ENCODE measurements at regions not wholly inside any gene's neighbourhood (a gene's known extent, or its start where the extent isn't known, plus 50 kb on each side); places are given as distances from the start of the nearest gene placed in this dataset.

GRCh38 chr4:187470061-187470460 lies 525.5 kb upstream of the ZFP42 start:
- no peaks in the 10 kb centered on the region for H3K9me3 ChIP-seq
- H3K36me3 ChIP-seq = no peaks in the 10 kb centered on the region
- H3K4me1 ChIP-seq = no peaks in the 10 kb centered on the region
- H3K4me3 ChIP-seq (ENCODE audit: low read depth, low read length) = no peak overlapping the region
- DNase-seq = no peak
- no peak for TF ChIP-seq CTCF (IDR thresholded peaks at IDR 0.05; ENCODE audit: low read depth, low read length)
- no peaks in the 10 kb centered on the region for H3K27me3 ChIP-seq

GRCh38 chr4:187474238-187474637 lies 521.3 kb upstream of the ZFP42 start:
- Histone ChIP-seq H3K27me3 (no peaks in the 10 kb centered on the region), H3K36me3 (no peaks in the 10 kb centered on the region), H3K9me3 (no peaks in the 10 kb centered on the region; the same call in 1 of the 2 replicates), H3K4me1 (no peaks in the 10 kb centered on the region), H3K4me3 (ENCODE audit: low read depth, low read length) (no peak overlapping the region)
- TF ChIP-seq CTCF (IDR thresholded peaks at IDR 0.05; ENCODE audit: low read depth, low read length) = no peak
- DNase-seq = no peak

DNA sequence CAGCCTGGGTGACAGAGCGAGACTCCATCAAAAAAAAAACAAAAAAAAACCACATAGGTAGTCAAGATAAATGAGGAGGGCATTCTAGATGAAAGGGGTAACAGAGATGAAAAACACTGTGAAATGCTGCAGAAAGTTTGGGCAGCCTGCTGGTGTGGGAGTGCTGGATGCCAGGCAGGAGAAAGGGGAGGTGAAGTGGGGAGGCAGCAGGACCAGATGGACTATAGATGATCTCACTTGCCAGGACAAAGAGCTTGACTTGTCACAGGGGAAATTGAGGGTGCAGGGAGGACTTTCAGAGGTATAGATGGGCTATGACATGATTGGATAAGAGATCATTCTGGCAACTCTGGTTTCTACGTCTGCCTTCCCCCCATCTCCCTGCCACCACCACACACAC lies 519.7 kb upstream of the ZFP42 start:
- Histone ChIP-seq H3K27me3 (no peaks in the 10 kb centered on the region), H3K36me3 (no peaks in the 10 kb centered on the region), H3K9me3 (no peaks in the 10 kb centered on the region; the same call in 1 of the 2 replicates), H3K4me1 (no peaks in the 10 kb centered on the region), H3K4me3 (ENCODE audit: low read depth, low read length) (no peak overlapping the region)
- no peak for DNase-seq
- TF ChIP-seq CTCF (IDR thresholded peaks at IDR 0.05; ENCODE audit: low read depth, low read length) = no peak

GRCh38 chr4:187477224-187477623 lies 518.3 kb upstream of the ZFP42 start:
- no peak for DNase-seq
- Histone ChIP-seq H3K4me1 (no peaks in the 10 kb centered on the region), H3K36me3 (no peaks in the 10 kb centered on the region), H3K27me3 (no peaks in the 10 kb centered on the region), H3K4me3 (ENCODE audit: low read depth, low read length) (no peak overlapping the region), H3K9me3 (no peaks in the 10 kb centered on the region; the same call in 1 of the 2 replicates)
- TF ChIP-seq CTCF (IDR thresholded peaks at IDR 0.05; ENCODE audit: low read depth, low read length) = no peak

GRCh38 chr4:187478292-187479140 lies 517.1 kb upstream of the ZFP42 start:
- no peaks in the 10 kb centered on the region; the same call in 1 of the 2 replicates for H3K9me3 ChIP-seq
- no peak for DNase-seq
- no peak for TF ChIP-seq CTCF (IDR thresholded peaks at IDR 0.05; ENCODE audit: low read depth, low read length)
- H3K27me3 ChIP-seq = no peaks in the 10 kb centered on the region
- H3K4me1 ChIP-seq = no peaks in the 10 kb centered on the region
- H3K36me3 ChIP-seq = no peaks in the 10 kb centered on the region
- no peak overlapping the region for H3K4me3 ChIP-seq (ENCODE audit: low read depth, low read length)

- Histone ChIP-seq H3K36me3 (no peaks in the 10 kb centered on the region), H3K4me3 (ENCODE audit: low read depth, low read length) (no peak overlapping the region), H3K27me3 (no peaks in the 10 kb centered on the region), H3K9me3 (no peaks in the 10 kb centered on the region; the same call in 1 of the 2 replicates), H3K4me1 (no peaks in the 10 kb centered on the region)
- no peak for DNase-seq
- TF ChIP-seq CTCF (IDR thresholded peaks at IDR 0.05; ENCODE audit: low read depth, low read length) = no peak
Observed at GRCh38 chr4:187479511-187479910, 516.1 kb upstream of the ZFP42 start.

All from BE2C (cell line).